ENCODE measurements at regions not wholly inside any gene's neighbourhood (a gene's known extent, or its start where the extent isn't known, plus 50 kb on each side); places are given as distances from the start of the nearest gene placed in this dataset.

DNA sequence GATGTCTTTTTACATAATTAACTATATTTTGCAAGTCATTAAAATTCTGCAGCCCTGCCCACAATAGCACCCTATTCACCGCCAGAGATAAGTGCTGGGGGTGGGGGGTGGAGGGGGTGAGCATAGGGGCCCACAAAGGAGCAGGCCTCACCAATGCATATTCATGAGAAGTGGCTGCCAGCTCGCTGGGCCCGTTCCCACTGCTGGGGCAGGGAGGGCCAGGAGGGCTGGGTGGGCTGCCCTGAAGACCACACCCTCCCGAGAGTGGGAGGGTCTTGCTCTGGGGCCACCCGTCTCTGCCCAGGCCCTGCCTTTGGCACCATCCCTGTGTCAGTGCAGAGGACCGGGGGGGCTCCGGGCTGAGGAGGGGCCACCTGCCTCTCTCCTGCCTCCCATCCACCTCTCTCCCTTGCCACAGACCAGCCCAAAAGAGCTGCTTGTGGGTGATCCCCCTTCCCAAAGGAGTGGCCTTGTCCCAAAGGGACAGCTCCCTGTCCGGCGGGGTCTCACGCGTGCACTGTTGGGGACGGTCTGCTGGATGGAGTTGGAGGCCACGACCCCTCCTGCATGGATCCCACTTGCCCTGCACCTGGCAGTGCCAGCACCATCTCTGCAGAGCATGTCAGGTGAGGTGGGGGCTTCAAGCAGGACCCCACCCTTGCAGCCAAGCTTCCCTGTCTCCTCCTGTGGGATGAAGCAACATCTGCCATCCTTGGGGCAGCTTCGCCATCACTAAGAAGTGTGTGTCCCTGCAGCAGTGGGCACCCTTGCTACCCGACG lies 138.8 kb upstream of the GPC1 start:
- Histone ChIP-seq H3K36me3 (no peaks in the 10 kb centered on the region), H3K27me3 (no peaks in the 10 kb centered on the region), H3K4me1 (peaks cover 18% of the 10 kb centered on the region), H3K4me3 (ENCODE audit: low read depth, low read length) (no peak overlapping the region), H3K9me3 (no peaks in the 10 kb centered on the region)
- no peak for DNase-seq
- TF ChIP-seq, protein P1, sequence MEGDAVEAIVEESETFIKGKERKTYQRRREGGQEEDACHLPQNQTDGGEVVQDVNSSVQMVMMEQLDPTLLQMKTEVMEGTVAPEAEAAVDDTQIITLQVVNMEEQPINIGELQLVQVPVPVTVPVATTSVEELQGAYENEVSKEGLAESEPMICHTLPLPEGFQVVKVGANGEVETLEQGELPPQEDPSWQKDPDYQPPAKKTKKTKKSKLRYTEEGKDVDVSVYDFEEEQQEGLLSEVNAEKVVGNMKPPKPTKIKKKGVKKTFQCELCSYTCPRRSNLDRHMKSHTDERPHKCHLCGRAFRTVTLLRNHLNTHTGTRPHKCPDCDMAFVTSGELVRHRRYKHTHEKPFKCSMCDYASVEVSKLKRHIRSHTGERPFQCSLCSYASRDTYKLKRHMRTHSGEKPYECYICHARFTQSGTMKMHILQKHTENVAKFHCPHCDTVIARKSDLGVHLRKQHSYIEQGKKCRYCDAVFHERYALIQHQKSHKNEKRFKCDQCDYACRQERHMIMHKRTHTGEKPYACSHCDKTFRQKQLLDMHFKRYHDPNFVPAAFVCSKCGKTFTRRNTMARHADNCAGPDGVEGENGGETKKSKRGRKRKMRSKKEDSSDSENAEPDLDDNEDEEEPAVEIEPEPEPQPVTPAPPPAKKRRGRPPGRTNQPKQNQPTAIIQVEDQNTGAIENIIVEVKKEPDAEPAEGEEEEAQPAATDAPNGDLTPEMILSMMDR (IDR thresholded peaks at IDR 0.05; ENCODE audit: low read depth, low read length): no peak

DNA sequence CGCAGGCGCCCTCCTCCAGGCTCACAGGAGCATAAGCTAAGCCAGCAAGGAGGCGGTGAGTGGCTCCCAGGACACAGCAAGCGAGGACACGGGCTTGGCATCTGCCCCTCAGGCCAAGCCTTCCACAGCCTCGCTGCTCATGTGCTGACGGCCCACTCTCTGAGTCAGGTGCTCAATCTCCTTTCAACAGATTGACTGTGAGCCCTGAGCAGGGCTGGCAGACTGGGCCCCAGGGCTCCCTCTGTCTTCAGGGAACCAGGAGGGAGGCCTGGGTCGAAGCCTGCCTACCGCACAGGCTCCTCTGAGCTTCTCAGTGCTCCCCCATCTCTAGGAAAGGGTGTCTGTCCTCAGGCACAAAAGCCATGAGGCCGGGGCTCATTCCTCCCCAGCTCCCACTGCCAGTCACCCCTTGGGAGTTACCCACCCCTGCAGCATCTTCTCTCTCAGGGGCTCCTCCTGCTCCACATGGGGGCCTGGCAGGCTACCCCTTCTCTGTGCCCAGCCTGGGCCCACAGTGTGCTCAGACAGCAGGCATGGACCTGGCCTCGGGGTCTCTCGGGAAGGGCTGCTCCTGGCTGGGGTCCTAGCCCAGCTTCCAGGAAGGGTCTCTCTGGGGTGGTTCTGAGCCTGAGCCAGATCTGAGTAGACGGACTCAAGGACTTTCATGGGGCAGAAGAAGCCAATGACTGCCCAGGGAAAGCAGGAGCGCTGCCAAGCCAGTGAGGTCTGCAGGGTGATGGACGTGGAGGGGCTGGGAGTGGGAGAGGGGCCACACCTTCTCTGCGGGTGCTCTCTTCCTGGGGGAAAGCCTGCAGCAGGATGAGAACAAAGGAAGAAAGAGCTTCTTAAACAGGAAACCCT lies 138.0 kb upstream of the GPC1 start:
- H3K27me3 ChIP-seq: no peaks in the 10 kb centered on the region
- TF ChIP-seq, protein P1 (IDR thresholded peaks at IDR 0.05; ENCODE audit: low read depth, low read length): no peak
- no peaks in the 10 kb centered on the region for H3K9me3 ChIP-seq
- no peaks in the 10 kb centered on the region for H3K36me3 ChIP-seq
- H3K4me1 ChIP-seq: peaks cover 18% of the 10 kb centered on the region
- no peak for DNase-seq
- H3K4me3 ChIP-seq (ENCODE audit: low read depth, low read length): no peak overlapping the region

DNA sequence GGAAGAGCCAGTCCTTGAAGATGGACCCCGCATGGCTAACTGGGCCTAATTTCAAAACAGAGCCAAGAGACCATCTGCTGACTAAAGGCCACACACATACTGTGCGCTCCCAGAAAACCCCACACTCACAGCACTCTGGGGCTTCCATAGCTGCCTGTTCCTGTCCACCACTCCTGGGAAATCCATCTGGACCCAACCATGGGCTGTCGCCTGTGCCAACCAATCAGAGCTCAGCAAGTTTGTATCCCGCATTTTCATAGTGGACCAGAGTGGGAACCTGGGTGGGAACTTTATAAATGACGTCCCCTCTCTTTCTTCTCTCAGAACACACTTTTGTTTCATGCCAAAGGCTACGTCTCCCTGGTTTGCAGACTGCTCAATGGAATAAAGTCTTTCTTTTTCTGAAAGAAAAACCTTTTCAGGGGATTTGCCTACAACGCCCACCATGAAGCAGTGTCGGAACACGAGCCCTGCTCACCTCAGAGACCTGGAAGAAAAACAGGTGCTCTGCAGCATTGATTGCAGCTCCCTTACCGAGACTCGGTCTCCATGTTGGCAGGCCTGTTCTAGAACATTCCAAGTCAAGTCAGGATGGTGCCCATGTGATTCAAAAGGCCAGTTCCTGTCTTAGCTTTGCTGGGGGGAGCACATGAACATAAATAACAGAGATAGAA lies 137.2 kb upstream of the GPC1 start:
- no peak for DNase-seq
- H3K36me3 ChIP-seq: no peaks in the 10 kb centered on the region
- H3K27me3 ChIP-seq: no peaks in the 10 kb centered on the region
- TF ChIP-seq, protein P1 (IDR thresholded peaks at IDR 0.05; ENCODE audit: low read depth, low read length): no peak
- peaks cover 13% of the 10 kb centered on the region for H3K4me1 ChIP-seq
- H3K9me3 ChIP-seq: no peaks in the 10 kb centered on the region
- H3K4me3 ChIP-seq (ENCODE audit: low read depth, low read length): no peak overlapping the region

DNA sequence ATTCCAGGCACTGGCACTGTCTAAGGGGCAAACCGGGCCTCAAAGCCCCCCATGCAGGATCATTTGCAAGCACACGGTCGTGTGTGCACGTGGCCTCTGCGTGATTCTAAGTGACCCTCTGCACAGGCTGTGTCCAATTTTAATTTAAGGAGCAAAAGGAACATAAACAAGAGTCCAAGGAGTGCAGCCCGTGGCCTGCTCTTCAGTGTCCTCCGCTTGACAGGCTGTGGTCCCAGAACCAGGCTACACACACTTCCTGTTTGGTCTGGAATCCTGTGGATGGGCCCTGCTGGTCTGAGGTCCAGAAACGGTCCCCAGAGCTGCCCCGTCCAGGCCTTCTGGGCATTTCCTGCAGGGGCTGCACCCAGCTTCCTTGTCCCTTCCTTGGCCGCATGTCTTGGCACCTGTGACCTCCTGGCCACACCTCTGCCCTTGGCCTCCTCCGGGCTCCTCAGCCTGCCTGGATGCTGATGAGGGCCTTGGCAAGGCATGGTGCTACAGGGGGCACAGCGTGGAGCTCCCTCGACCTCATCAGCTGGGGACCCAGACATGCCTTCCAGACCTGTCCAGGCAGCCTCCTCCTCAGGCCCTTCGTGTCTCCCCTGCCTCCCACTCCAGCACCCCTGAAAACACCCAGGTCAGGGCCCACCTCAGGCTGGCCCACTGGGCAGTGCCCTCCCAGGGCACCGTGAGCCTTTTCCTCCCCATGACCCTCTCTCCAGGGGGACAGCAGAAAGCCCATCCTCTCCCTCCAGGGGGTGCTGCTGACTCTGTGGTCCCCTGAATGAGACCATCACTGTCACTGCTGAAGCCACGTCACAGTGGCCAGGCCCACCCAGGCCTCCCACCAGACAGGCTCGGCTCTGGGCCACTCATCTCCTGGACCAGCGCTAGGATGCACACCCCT lies 136.4 kb upstream of the GPC1 start:
- no peaks in the 10 kb centered on the region for H3K27me3 ChIP-seq
- peaks cover 8% of the 10 kb centered on the region; the same call in 1 of the 2 replicates for H3K4me1 ChIP-seq
- no peaks in the 10 kb centered on the region for H3K9me3 ChIP-seq
- H3K36me3 ChIP-seq: no peaks in the 10 kb centered on the region
- DNase-seq: no peak
- no peak overlapping the region for H3K4me3 ChIP-seq (ENCODE audit: low read depth, low read length)
- TF ChIP-seq, protein P1 (IDR thresholded peaks at IDR 0.05; ENCODE audit: low read depth, low read length): peak; percentile 24

DNA sequence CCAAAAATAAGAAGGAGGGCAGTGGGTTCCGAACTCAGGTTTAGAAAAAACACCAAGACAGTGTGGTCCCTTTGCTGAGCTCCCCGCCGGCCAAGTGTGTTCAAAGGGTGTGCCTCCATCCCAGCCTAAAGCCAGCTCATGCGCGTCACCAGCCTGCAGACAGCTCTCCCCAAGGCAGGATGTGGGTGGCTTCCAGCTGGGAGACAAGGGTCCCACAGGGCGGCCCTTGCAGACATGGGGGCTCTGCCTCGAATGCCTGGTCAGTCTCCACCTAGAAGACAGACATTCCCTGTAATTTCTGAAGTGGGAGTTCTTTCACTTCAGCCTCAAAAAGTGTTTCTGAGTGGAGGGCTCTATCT lies 135.8 kb upstream of the GPC1 start:
- H3K27me3 ChIP-seq: no peaks in the 10 kb centered on the region
- H3K4me1 ChIP-seq: peaks cover 5% of the 10 kb centered on the region; the same call in 1 of the 2 replicates
- H3K9me3 ChIP-seq: no peaks in the 10 kb centered on the region
- TF ChIP-seq, protein P1 (IDR thresholded peaks at IDR 0.05; ENCODE audit: low read depth, low read length): no peak
- no peak for DNase-seq
- no peaks in the 10 kb centered on the region for H3K36me3 ChIP-seq
- no peak overlapping the region for H3K4me3 ChIP-seq (ENCODE audit: low read depth, low read length)
